ENCODE measurements at regions not wholly inside any gene's neighbourhood (a gene's known extent, or its start where the extent isn't known, plus 50 kb on each side); places are given as distances from the start of the nearest gene placed in this dataset.

DNA sequence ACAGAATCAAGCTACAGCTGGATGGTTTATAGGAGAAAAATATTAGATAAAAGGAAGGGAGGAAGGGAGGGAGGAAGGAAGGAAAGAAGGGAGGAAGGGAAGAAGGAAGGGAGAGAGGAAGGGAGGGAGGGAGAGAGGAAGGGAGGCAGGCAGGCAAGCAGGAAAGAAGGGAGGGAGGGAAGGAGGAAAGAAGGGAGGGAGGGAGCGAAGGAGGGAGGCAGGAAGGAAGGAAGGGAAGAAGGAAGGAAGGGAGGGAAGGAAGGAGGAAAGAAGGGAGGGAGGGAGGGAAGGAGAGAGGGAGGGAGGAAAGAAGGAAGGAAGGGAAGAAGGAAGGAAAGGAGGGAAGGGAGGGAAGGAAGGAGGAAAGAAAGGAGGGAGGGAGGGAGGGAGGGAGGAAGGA is 77.9 kb upstream of the C1QTNF7 start:
- H3K27ac ChIP-seq = no peak overlapping the region
- no peak for DNase-seq
- H3K27me3 ChIP-seq (ENCODE audit: low read depth) = no peaks in the 10 kb centered on the region
- intact Hi-C loops (cut with DNase I) = no loop called here
- ATAC-seq = no peak
- H3K4me3 ChIP-seq = no peak overlapping the region
- H3K4me1 ChIP-seq = peaks cover 9% of the 10 kb centered on the region
- H3K9me3 ChIP-seq = no peaks in the 10 kb centered on the region
- TF ChIP-seq CTCF (IDR thresholded peaks at IDR 0.05) = no peak
- no peaks in the 10 kb centered on the region for H3K36me3 ChIP-seq

GRCh38 chr4:15352524-15352923 is 75.3 kb upstream of the C1QTNF7 start:
- Histone ChIP-seq H3K27me3 (ENCODE audit: low read depth) (no peaks in the 10 kb centered on the region), H3K36me3 (no peaks in the 10 kb centered on the region), H3K27ac (no peak overlapping the region), H3K9me3 (no peaks in the 10 kb centered on the region), H3K4me1 (peaks cover 9% of the 10 kb centered on the region), H3K4me3 (no peak overlapping the region)
- no peak for TF ChIP-seq CTCF (IDR thresholded peaks at IDR 0.05)
- DNase-seq (no peak), ATAC-seq (no peak)
- intact Hi-C loops (cut with DNase I) = no loop called here

DNA sequence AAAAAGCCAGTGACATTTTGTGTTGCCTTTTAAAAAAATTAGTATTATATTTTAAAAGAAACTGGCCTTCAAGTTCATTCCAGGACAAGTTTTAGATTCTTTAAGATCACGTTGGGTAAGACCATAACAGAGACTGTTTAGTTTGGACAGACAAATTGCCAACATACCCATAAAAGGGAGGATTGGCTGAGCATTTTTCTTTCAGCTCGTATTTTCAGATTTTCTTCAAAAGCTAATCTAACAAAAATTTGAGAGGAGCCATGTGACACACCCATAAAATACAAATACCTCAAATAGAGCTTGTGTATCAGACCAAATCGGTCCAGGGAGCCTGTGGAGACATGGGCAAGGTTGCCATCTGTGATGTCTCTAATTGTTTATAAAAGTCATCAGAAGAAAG is 74.6 kb upstream of the C1QTNF7 start:
- Histone ChIP-seq H3K4me3 (no peak overlapping the region), H3K27me3 (ENCODE audit: low read depth) (no peaks in the 10 kb centered on the region), H3K4me1 (peaks cover 9% of the 10 kb centered on the region), H3K27ac (no peak overlapping the region), H3K36me3 (no peaks in the 10 kb centered on the region), H3K9me3 (no peaks in the 10 kb centered on the region)
- ATAC-seq = no peak
- intact Hi-C loops (cut with DNase I) = no loop called here
- no peak for DNase-seq
- no peak for TF ChIP-seq CTCF (IDR thresholded peaks at IDR 0.05)

- ATAC-seq = no peak
These were observed 73.2 kb upstream of the C1QTNF7 start for GRCh38 chr4:15354371-15355297.

DNA sequence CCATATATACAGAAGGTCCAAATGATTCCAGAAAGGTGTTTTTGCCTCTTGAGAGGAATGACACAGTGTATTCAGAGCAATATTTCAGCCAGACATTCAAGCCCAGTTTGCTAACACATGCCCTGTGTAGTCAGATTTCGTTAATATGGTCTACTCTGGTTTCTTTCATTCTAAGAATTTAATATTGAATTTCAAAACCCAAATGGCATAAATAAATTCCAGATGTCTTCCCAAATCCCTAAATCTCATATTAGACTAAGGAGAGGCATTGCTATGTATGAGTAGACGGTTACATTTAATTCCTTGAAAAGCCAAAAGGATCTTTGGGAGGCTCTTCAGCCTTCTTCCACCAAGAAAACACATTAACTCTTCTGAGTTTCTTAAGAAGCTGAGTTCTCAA is 66.3 kb upstream of the C1QTNF7 start:
- no peak overlapping the region for H3K4me3 ChIP-seq
- no peaks in the 10 kb centered on the region for H3K36me3 ChIP-seq
- H3K4me1 ChIP-seq = no peaks in the 10 kb centered on the region
- no peaks in the 10 kb centered on the region for H3K9me3 ChIP-seq
- H3K27me3 ChIP-seq (ENCODE audit: low read depth) = no peaks in the 10 kb centered on the region
- no peak for ATAC-seq
- no peak for TF ChIP-seq CTCF (IDR thresholded peaks at IDR 0.05)
- no peak for DNase-seq
- intact Hi-C loops (cut with DNase I) = no loop called here
- H3K27ac ChIP-seq = no peak overlapping the region

More at GRCh38 chr4:15354371-15355297, 73.2 kb upstream of the C1QTNF7 start:
- Histone ChIP-seq H3K27me3 (ENCODE audit: low read depth) (no peaks in the 10 kb centered on the region), H3K4me3 (no peak overlapping the region), H3K36me3 (no peaks in the 10 kb centered on the region), H3K4me1 (peaks cover 9% of the 10 kb centered on the region), H3K9me3 (no peaks in the 10 kb centered on the region), H3K27ac (no peak overlapping the region)
- intact Hi-C loops (cut with DNase I) = no loop called here
- no peak for TF ChIP-seq CTCF (IDR thresholded peaks at IDR 0.05)
- DNase-seq = no peak

Measured in lower lobe of right lung (tissue), 2 donors.